HG03457 (cell line): ENCODE measurements at regions not wholly inside any gene's neighbourhood (a gene's known extent, or its start where the extent isn't known, plus 50 kb on each side); places are given as distances from the start of the nearest gene placed in this dataset.

Source experiments
- ATAC-seq: cut with Tn5 transposase; IDR thresholded peaks from one replicate; pipeline ENCODE4 v1.9.1; 2021; ENCODE audit warnings: moderate number of reproducible peaks; ENCODE audit not compliant: unreplicated experiment

- ATAC-seq, result no peak
Observed at GRCh38 chr6:44050872-44051505, 76.3 kb downstream of the MRPL14 start.

- ATAC-seq, result no peak
Observed at GRCh38 chr6:44049989-44050871, 77.0 kb downstream of the MRPL14 start.

- ATAC-seq, result no peak
Observed at GRCh38 chr6:44049163-44049988, 77.9 kb downstream of the MRPL14 start.

GRCh38 chr6:44048277-44048676 is 79.0 kb downstream of the MRPL14 start:
- no peak for ATAC-seq

GRCh38 chr6:44047801-44048200 is 79.5 kb downstream of the MRPL14 start:
- no peak for ATAC-seq

GRCh38 chr6:44047179-44047546 is 80.1 kb downstream of the MRPL14 start:
- ATAC-seq, result no peak

GRCh38 chr6:44046516-44047178 is 80.6 kb downstream of the MRPL14 start:
- ATAC-seq, result no peak

GRCh38 chr6:44045672-44046015 is 81.6 kb downstream of the MRPL14 start:
- ATAC-seq, result no peak

GRCh38 chr6:44044940-44045671 is 82.1 kb downstream of the MRPL14 start:
- ATAC-seq, result no peak

GRCh38 chr6:44044154-44044539 is 83.1 kb downstream of the MRPL14 start:
- no peak for ATAC-seq

GRCh38 chr6:44043479-44044153 is 83.6 kb downstream of the MRPL14 start:
- no peak for ATAC-seq

- ATAC-seq, result no peak
Observed at GRCh38 chr6:44042989-44043478, 84.2 kb downstream of the MRPL14 start.

GRCh38 chr6:44042261-44042988 is 84.8 kb downstream of the MRPL14 start:
- no peak for ATAC-seq

- no peak for ATAC-seq
Observed at GRCh38 chr6:44041461-44042260, 85.6 kb downstream of the MRPL14 start.

- ATAC-seq, result no peak
Observed at GRCh38 chr6:44040786-44041185, 86.5 kb downstream of the MRPL14 start.

- ATAC-seq, result no peak
Observed at GRCh38 chr6:44039839-44040350, 87.4 kb downstream of the MRPL14 start.

- no peak for ATAC-seq
Observed at GRCh38 chr6:44039191-44039719, 88.0 kb downstream of the MRPL14 start.

- ATAC-seq, result no peak
Observed at GRCh38 chr6:44038543-44039065, 88.6 kb downstream of the MRPL14 start.
